ENCODE measurements at regions not wholly inside any gene's neighbourhood (a gene's known extent, or its start where the extent isn't known, plus 50 kb on each side); places are given as distances from the start of the nearest gene placed in this dataset.

GRCh38 chr1:190616235-190616634 is 138.6 kb upstream of the BRINP3 start:
- TF ChIP-seq, protein P1, sequence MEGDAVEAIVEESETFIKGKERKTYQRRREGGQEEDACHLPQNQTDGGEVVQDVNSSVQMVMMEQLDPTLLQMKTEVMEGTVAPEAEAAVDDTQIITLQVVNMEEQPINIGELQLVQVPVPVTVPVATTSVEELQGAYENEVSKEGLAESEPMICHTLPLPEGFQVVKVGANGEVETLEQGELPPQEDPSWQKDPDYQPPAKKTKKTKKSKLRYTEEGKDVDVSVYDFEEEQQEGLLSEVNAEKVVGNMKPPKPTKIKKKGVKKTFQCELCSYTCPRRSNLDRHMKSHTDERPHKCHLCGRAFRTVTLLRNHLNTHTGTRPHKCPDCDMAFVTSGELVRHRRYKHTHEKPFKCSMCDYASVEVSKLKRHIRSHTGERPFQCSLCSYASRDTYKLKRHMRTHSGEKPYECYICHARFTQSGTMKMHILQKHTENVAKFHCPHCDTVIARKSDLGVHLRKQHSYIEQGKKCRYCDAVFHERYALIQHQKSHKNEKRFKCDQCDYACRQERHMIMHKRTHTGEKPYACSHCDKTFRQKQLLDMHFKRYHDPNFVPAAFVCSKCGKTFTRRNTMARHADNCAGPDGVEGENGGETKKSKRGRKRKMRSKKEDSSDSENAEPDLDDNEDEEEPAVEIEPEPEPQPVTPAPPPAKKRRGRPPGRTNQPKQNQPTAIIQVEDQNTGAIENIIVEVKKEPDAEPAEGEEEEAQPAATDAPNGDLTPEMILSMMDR (IDR thresholded peaks at IDR 0.05; ENCODE audit: low read depth, low read length, poor library complexity, severe bottlenecking) = no peak
- TF ChIP-seq EZH2phosphoT487 (IDR thresholded peaks at IDR 0.05; ENCODE audit: borderline replicate concordance, low read length) = no peak
